Adrenal gland (tissue), 5 donors: ENCODE measurements at regions not wholly inside any gene's neighbourhood (a gene's known extent, or its start where the extent isn't known, plus 50 kb on each side); places are given as distances from the start of the nearest gene placed in this dataset.

ENCODE experiments used
- POLR2A ChIP-seq, 2 donors: fragments of 450-650 bp; IDR thresholded peaks; one replicate each; pipeline ENCODE4 v1.6.1; 2017; ENCODE audit warnings: antibody characterized with exemption in 2 of 2, mild to moderate bottlenecking in 2 of 2, moderate library complexity in 1 of 2
- TF ChIP-seq, protein P1 (sequence below), 6 experiments: fragments of 450-650 bp in 4 of 6; fragments of 200-600 bp in 2 of 6; sonication (generic) in 1 of 6; IDR thresholded peaks; 1 replicate in 5 of 6; 2 replicates in 1 of 6; pipeline versions ENCODE4 v1.5.1 to v1.8.0; 2016 to 2021; ENCODE audit warnings: antibody characterized with exemption in 6 of 6, mild to moderate bottlenecking in 2 of 6, moderate library complexity in 1 of 6
- donor health status: DM: no; HTN: no; CAD: no.

DNA sequence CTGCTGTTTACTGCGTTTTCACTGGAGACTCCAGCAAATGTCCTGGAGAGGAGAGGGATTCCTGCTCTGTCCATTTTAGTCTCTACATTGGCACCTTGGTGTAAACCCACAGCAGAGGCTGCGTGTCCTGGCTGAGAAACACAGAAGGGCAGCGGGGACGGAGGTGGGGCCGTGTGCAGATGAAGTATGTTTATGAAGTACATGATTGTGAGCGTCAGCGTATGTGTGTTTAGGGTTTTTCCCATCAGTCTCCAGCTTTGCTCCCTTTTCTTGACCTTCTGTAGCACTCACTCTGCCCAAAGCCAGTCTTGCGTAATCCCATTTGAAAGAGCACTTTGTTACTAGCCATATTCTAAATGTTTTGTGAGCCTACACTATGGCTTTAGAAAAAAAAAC, 750.7 kb upstream of the SORCS1 start:
- TF ChIP-seq, protein P1, sequence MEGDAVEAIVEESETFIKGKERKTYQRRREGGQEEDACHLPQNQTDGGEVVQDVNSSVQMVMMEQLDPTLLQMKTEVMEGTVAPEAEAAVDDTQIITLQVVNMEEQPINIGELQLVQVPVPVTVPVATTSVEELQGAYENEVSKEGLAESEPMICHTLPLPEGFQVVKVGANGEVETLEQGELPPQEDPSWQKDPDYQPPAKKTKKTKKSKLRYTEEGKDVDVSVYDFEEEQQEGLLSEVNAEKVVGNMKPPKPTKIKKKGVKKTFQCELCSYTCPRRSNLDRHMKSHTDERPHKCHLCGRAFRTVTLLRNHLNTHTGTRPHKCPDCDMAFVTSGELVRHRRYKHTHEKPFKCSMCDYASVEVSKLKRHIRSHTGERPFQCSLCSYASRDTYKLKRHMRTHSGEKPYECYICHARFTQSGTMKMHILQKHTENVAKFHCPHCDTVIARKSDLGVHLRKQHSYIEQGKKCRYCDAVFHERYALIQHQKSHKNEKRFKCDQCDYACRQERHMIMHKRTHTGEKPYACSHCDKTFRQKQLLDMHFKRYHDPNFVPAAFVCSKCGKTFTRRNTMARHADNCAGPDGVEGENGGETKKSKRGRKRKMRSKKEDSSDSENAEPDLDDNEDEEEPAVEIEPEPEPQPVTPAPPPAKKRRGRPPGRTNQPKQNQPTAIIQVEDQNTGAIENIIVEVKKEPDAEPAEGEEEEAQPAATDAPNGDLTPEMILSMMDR (IDR thresholded peaks at IDR 0.05) = no peak
- no peak for TF ChIP-seq POLR2A (IDR thresholded peaks at IDR 0.05)
